GM21717 (cell line): ENCODE measurements at regions not wholly inside any gene's neighbourhood (a gene's known extent, or its start where the extent isn't known, plus 50 kb on each side); places are given as distances from the start of the nearest gene placed in this dataset.
"Not testable (repeated sequence)": the region's sequence is repeated elsewhere in the genome, so short reads cannot be mapped to it uniquely, and the experiment has no call there.

Source experiments
- ATAC-seq: cut with Tn5 transposase; IDR thresholded peaks from one replicate; pipeline ENCODE4 v1.9.1; 2021; ENCODE audit warnings: mild to moderate bottlenecking, moderate library complexity; ENCODE audit not compliant: unreplicated experiment

DNA sequence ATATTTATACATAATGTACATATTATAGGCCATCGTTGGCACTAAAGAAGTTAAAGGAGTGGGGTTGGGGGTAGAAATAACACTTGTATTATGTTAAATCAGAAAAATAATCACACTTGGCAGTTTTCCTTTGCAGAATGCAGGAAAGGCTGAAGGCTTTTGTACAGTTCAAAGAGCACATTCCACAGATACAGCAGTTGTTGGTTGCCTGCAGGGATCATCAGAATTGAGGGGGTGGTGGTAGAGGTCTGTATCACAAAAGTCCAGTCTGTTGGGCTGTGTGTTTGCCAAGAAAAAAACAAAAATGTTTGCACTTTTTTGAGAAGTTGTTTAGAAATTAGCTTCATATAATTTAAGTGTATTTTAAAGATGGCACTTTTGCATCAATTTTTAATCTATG, 231.8 kb upstream of the FOXP2 start:
- ATAC-seq = no peak

GRCh38 chr7:114181280-114181679, 233.3 kb upstream of the FOXP2 start:
- no peak for ATAC-seq

- ATAC-seq = no peak
Measured at GRCh38 chr7:114180556-114181266, 233.9 kb upstream of the FOXP2 start.

DNA sequence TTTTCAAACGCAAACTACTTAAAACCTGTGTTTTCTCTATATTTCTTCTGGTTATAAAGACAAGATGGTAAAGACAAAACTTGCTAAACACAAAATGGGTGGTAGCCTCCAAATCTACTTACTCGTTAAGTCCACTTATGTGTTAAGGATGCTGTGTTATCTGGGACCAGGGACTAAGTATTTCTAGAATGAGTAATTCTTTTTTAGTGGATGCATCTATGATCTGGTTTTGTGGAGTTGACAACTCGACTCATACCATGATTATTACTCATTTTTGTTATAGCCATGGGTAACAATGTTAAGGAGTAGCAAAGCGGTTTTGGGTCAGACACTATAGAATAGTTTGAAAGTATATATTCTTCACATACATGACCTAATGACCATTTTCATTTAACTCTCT, 239.5 kb upstream of the FOXP2 start:
- ATAC-seq = no peak

DNA sequence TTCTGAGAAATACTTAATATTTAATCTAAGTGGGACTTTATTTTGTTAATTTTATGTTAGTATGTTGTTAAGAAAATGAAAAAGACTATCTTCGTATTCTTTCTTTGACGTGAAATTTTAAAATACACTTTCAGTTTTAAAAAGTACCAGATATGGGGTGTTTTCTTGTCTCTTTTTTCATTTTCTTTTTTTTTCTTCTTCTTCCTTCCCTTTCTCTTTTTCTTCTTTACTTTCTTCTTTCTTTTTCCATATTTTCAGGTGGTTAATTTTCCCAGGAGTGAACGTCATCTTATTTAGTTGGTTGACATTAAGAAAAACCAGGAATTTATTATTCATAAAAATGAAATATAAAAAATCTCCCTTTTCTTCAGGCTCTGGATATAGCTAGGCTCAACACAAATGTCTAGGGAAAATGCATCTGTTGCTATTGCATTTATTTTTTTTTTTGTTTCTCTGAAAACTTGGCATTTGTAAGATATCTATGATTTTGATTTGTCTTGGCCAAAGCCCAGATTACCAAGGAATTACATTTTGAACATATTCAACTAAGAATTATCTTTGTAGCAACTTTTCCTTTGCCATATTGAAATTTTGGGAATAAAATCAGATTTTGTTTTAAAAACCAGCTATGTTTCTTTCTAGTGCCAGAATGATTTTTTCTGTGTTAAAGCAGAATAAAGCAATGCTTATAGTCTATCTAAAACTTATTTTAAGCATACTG, 241.3 kb upstream of the FOXP2 start:
- no peak for ATAC-seq

DNA sequence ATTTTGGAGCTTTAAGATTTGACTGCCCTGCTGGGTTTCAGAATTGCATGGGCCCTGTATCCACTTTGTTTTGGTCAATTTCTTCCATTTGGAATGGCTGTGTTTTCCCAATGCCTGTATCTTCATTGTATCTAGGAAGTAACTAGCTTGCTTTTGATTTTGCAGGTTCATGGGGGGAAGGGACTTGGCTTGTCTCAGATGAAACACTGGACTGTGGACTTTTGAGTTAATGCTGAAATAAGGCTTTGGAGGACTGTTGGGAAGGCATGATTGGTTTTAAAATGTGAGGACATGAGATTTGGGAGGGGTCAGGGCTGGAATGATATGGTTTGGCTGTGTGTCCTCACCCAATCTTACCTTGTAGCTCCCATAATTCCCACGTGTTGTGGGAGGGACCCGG, 245.2 kb upstream of the FOXP2 start:
- ATAC-seq = not testable (repeated sequence)

DNA sequence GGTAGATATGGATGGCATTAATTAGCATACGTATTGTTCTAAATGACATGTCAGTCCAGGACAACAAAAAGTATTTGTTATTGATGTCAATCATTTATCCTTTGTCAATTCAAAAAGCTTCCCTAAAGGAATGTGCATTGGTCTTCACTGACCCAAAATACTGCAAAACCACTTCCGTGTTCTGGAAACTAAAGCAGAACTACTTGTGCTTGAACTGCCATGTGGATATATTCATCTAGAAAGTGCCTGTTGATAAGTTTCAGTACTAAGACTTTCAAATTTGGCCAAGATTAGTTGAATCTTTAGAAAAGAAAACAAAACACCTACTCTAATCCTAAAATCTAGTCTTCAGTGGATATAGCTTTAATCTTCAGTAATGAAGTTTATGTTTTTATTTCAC, 242.1 kb upstream of the PPP1R3A start:
- ATAC-seq = no peak

DNA sequence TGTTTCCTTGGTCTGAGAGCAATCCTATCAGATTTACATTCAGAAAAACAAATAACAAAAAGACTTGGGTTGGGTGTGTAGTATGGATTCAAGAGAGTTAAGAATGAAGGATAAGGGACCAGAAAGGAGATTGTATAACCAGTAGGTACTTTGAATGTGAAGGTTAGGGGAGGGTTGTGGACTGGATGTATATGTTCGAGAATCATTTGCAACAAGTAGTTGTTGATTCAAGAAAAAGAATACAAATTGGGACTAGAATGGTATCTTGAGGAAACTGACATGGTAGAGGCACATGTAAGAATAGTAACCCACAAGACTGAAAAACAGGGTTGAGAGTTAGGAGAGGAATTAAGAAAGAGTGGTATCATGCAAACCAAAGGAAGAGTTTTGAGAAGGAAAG, 240.0 kb upstream of the PPP1R3A start:
- ATAC-seq = no peak

- no peak for ATAC-seq
Measured at GRCh38 chr7:114158275-114158674, 239.5 kb upstream of the PPP1R3A start.

- ATAC-seq = no peak
Measured at GRCh38 chr7:114156178-114156577, 237.4 kb upstream of the PPP1R3A start.

DNA sequence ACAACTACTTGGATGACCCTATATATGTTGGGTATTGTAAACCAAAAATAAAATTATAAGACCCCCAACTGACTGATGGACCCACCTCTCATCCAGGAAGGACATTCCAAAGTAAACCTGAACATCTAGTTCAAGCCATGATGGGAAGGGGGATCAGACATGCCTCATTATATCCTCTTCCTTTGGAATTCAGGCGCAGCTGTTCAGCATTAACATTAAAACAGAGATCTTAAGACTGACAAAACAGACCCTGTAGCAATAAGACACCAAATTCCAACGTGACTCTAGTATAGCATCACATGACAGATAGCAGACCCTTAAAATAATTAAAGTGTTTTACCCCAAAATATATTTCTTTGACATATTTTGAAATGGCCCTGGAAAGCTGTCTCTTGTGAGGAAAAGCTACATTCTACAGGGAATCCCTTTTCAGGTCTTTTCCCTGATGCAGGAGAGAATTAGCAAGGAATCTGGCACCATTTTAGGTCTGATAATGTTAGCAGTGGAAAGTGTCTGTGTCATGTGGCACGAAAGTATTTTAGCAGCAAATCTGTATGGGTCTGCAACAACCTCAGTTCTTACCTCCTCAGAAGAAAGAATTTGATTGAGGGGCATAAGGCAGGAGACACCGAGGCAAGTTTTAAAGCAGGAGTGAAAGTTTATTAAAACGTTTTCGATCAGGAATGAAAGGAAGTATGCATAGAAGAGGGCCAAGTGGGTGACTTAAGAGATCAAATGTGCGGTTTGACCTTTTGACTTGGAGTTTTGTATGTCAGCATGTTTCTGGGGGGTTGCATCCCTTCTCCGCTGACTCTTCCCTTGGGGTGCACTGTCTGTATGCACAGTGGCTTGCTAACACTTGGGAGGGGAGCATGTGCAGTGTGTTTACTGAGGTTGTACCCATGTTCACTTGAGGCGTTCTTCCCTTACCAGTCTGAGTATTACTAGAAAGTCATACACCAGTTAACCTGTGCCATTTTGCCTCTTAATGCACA, 236.6 kb upstream of the PPP1R3A start:
- ATAC-seq = no peak

DNA sequence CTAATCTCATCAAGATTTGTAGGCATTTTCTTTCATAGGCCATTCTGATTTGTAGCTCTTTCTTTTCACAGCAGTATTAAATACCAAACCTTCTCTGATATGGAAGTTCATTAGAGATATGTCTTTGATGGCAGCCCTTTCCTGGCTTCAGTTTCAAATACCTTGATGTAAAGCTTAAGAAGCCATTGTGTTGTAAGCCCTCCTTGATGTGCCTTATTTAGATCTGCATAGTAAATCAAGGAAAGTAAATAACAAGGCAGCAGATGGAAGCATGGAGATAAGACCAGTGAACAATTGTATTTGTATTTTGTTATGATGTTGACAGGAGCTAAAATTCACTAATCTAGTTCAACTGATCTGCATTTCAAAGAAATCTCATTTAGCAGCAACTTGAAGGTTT, 234.9 kb upstream of the PPP1R3A start:
- no peak for ATAC-seq

DNA sequence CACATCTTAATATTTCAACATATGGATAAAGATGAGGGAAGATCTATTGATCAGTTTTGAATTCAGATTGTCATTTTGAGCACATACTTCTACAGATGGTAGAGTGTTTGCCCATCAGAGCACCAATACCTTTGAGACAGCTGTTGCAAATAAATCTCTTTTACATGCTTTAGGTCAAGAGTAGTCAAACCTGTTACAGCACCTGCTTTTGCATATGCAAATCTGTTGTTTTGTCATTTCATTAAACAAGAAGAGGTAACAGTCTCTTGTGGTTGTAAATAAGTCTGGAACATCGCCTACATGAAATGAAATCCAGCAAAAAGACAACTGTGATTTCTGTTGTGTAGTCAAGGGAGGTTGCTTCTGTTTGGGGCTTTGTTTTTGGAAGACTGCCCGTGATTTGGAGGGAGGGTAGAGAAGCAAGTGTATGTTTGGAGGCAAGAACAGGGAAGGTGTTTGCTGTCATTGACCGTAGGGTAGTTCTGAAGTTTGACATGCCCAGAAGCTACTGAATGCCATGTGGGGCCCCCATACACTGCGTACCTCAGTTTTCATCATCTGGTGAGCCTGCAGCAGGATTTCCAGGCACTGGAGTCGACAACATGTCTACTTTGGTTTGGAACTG, 233.6 kb upstream of the PPP1R3A start:
- ATAC-seq = no peak

GRCh38 chr7:114151777-114152176, 233.0 kb upstream of the PPP1R3A start:
- no peak for ATAC-seq

- no peak for ATAC-seq
Measured at GRCh38 chr7:114150689-114151088, 231.9 kb upstream of the PPP1R3A start.

GRCh38 chr7:114148779-114149178, 230.0 kb upstream of the PPP1R3A start:
- no peak for ATAC-seq

GRCh38 chr7:114141415-114141814, 222.6 kb upstream of the PPP1R3A start:
- no peak for ATAC-seq

DNA sequence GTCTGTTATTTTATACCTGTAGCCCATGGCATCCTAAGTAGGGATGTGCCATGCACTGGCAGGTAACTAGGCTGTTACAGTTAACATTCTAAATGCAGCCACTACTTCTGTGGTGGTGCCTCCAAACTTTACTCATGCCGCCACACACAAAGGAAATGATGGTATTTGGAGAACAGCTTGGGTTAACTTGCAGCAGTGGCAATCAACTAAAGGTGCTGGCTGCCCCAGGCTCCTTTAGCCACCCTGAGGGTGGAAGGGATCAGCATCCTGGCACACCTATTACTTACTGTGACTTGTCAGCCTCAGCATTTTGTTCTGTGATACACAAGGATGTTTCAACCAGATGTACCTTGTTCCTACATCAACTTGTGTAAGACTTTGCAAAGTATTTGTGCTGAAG, 221.8 kb upstream of the PPP1R3A start:
- ATAC-seq = no peak

GRCh38 chr7:114139690-114140089, 220.9 kb upstream of the PPP1R3A start:
- ATAC-seq = not testable (repeated sequence)

GRCh38 chr7:114138587-114138986, 219.8 kb upstream of the PPP1R3A start:
- ATAC-seq = no peak

- no peak for ATAC-seq
Measured at GRCh38 chr7:114133717-114134116, 214.9 kb upstream of the PPP1R3A start.
